H9 (cell line): ENCODE measurements at regions not wholly inside any gene's neighbourhood (a gene's known extent, or its start where the extent isn't known, plus 50 kb on each side); places are given as distances from the start of the nearest gene placed in this dataset.

ENCODE experiments used
- DNase-seq: peaks from one replicate; pipeline ENCODE4 v3.0.0-alpha.2; 2017
- H2AFZ ChIP-seq: one replicate; pipeline ENCODE4 v1.6.1; 2013; ENCODE audit warnings: mild to moderate bottlenecking, low read length, control low read depth, moderate library complexity
- H2AK5ac ChIP-seq: 2 replicates; pipeline ENCODE4 v1.6.1; 2013; ENCODE audit warnings: low read length, control low read depth, mixed read lengths; ENCODE audit not compliant: insufficient read length
- H2BK120ac ChIP-seq: one replicate; pipeline ENCODE4 v1.6.1; 2013; ENCODE audit warnings: low read depth, mild to moderate bottlenecking, low read length, control low read depth, inconsistent platforms; ENCODE audit not compliant: poor library complexity, severe bottlenecking
- H2BK12ac ChIP-seq: 2 replicates; pipeline ENCODE4 v1.6.1; 2013; ENCODE audit warnings: low read length, control low read depth, mixed read lengths, low read depth; ENCODE audit not compliant: insufficient read length
- H2BK15ac ChIP-seq: 2 replicates; pipeline ENCODE4 v1.6.1; 2013; ENCODE audit warnings: low read depth, low read length, control low read depth
- H2BK20ac ChIP-seq: one replicate; pipeline ENCODE4 v1.6.1; 2013; ENCODE audit warnings: low read depth, mild to moderate bottlenecking, low read length, control low read depth, inconsistent platforms; ENCODE audit not compliant: poor library complexity, severe bottlenecking
- H2BK5ac ChIP-seq: 2 replicates; pipeline ENCODE4 v1.6.1; 2013; ENCODE audit warnings: low read length, control low read depth, mixed read lengths; ENCODE audit not compliant: insufficient read length
- H3K14ac ChIP-seq: 2 replicates; pipeline ENCODE4 v1.6.1; 2013; ENCODE audit warnings: low read length, control low read depth; ENCODE audit not compliant: insufficient read depth
- H3K18ac ChIP-seq: 2 replicates; pipeline ENCODE4 v1.6.1; 2013; ENCODE audit warnings: low read depth, mild to moderate bottlenecking, mixed read lengths, low read length, control low read depth; ENCODE audit not compliant: insufficient read length
- H3K23ac ChIP-seq: 2 replicates; pipeline ENCODE4 v1.6.1; 2013; ENCODE audit warnings: low read length, control low read depth, mixed read lengths, low read depth; ENCODE audit not compliant: insufficient read length
- H3K23me2 ChIP-seq: 2 replicates; pipeline ENCODE4 v1.6.1; 2013; ENCODE audit warnings: low read depth, mild to moderate bottlenecking, mixed read lengths, low read length, control low read depth; ENCODE audit not compliant: insufficient read length, poor library complexity, severe bottlenecking
- H3K27ac ChIP-seq: 2 replicates; pipeline ENCODE4 v1.5.1; 2013; ENCODE audit warnings: low read length, control low read depth, mixed read lengths, low read depth; ENCODE audit not compliant: insufficient read length
- H3K27me3 ChIP-seq: 2 replicates; pipeline ENCODE4 v1.6.1; 2013; ENCODE audit warnings: low read length, control low read depth, inconsistent platforms; ENCODE audit not compliant: insufficient read depth
- H3K4ac ChIP-seq: 2 replicates; pipeline ENCODE4 v1.6.1; 2013; ENCODE audit warnings: low read depth, mild to moderate bottlenecking, control low read depth, inconsistent platforms, low read length, moderate library complexity
- H3K4me1 ChIP-seq: 2 replicates; pipeline ENCODE4 v1.6.1; 2013; ENCODE audit warnings: low read length, control low read depth, inconsistent platforms; ENCODE audit not compliant: insufficient read depth
- H3K4me2 ChIP-seq: 2 replicates; pipeline ENCODE4 v1.6.1; 2013; ENCODE audit warnings: low read length, control low read depth, mixed read lengths; ENCODE audit not compliant: insufficient read length, insufficient read depth
- H3K56ac ChIP-seq: 2 replicates; pipeline ENCODE4 v1.6.1; 2013; ENCODE audit warnings: low read depth, mild to moderate bottlenecking, mixed read lengths, low read length, control low read depth; ENCODE audit not compliant: insufficient read length
- H3K79me1 ChIP-seq: 2 replicates; pipeline ENCODE4 v1.6.1; 2013; ENCODE audit warnings: low read depth, mild to moderate bottlenecking, moderate library complexity, low read length, control low read depth, inconsistent platforms; ENCODE audit not compliant: insufficient read depth, poor library complexity, severe bottlenecking
- H3K79me2 ChIP-seq: 2 replicates; pipeline ENCODE4 v1.6.1; 2013; ENCODE audit warnings: low read length, control low read depth, inconsistent platforms; ENCODE audit not compliant: insufficient read depth
- H3K9ac ChIP-seq: 2 replicates; pipeline ENCODE4 v1.6.1; 2013; ENCODE audit warnings: low read length, control low read depth, mixed read lengths; ENCODE audit not compliant: insufficient read length; ENCODE audit errors: extremely low read depth
- H3K9me3 ChIP-seq: one replicate; pipeline ENCODE4 v1.6.1; 2013; ENCODE audit warnings: low read depth, low read length, inconsistent platforms; ENCODE audit not compliant: control insufficient read depth
- H3T11ph ChIP-seq: one replicate; pipeline ENCODE4 v1.6.1; 2013; ENCODE audit warnings: mild to moderate bottlenecking, low read length, control low read depth, inconsistent platforms
- H4K20me1 ChIP-seq: one replicate; pipeline ENCODE4 v1.6.1; 2013; ENCODE audit not compliant: control insufficient read depth, insufficient read length, insufficient read depth
- H4K5ac ChIP-seq: 2 replicates; pipeline ENCODE4 v1.6.1; 2013; ENCODE audit warnings: low read depth, mild to moderate bottlenecking, mixed read lengths, low read length, control low read depth; ENCODE audit not compliant: insufficient read length
- H4K8ac ChIP-seq: replicated peaks from 2 replicates; pipeline ENCODE4 v1.6.1; 2013; ENCODE audit warnings: low read length, control low read depth, mixed read lengths, low read depth; ENCODE audit not compliant: insufficient read length
- H4K91ac ChIP-seq: 2 replicates; pipeline ENCODE4 v1.6.1; 2013; ENCODE audit warnings: low read depth, mild to moderate bottlenecking, moderate library complexity, mixed read lengths, low read length, control low read depth; ENCODE audit not compliant: insufficient read length
- H3K27ac Mint-ChIP-seq, 3 experiments: 2 replicates in 2 of 3; 3 replicates in 1 of 3; pipeline ENCODE4 v1.8.0; 2020 to 2021; ENCODE audit warnings: mixed read lengths in 3 of 3, mild to moderate bottlenecking in 1 of 3, moderate library complexity in 1 of 3
- H3K27me3 Mint-ChIP-seq: 2 replicates; pipeline ENCODE4 v1.8.0; 2021; ENCODE audit warnings: low read depth, mild to moderate bottlenecking, moderate library complexity, mixed read lengths
- H3K36me3 Mint-ChIP-seq, 3 experiments: 2 replicates in 2 of 3; 3 replicates in 1 of 3; pipeline ENCODE4 v1.8.0; 2020 to 2021; ENCODE audit warnings: low read depth in 3 of 3, mixed read lengths in 3 of 3; ENCODE audit not compliant: insufficient read depth in 1 of 3
- H3K4me1 Mint-ChIP-seq, 2 experiments: 2 replicates each; pipeline ENCODE4 v1.8.0; 2020; ENCODE audit warnings: mixed read lengths in 2 of 2
- H3K4me3 Mint-ChIP-seq, 2 experiments: 2 replicates in 1 of 2; 3 replicates in 1 of 2; pipeline ENCODE4 v1.8.0; 2020 to 2021; ENCODE audit warnings: mild to moderate bottlenecking in 2 of 2, mixed read lengths in 2 of 2, moderate library complexity in 1 of 2
- H3K9me3 Mint-ChIP-seq, 2 experiments: 2 replicates in 1 of 2; 3 replicates in 1 of 2; pipeline ENCODE4 v1.8.0; 2020; ENCODE audit warnings: mild to moderate bottlenecking in 2 of 2, mixed read lengths in 2 of 2, moderate library complexity in 1 of 2
- WGBS: extraction: QIAGEN DNeasy Blood & Tissue Kit; methylation state at CpG from one replicate; pipeline ENCODE4 v1.1.7; 2013; ENCODE audit warnings: missing lambda C conversion rate, low lambda C conversion rate, mixed read lengths; ENCODE audit not compliant: insufficient read length; ENCODE audit errors: extremely low coverage; 5-methylcytosine and 5-hydroxymethylcytosine counted together
- TF ChIP-seq, protein P1 (sequence below): fragments of 200-600 bp; sonication (generic); conservative IDR thresholded peaks from 3 replicates; pipeline ENCODE4 v1.8.0; 2021; ENCODE audit warnings: antibody characterized with exemption, mild to moderate bottlenecking

DNA sequence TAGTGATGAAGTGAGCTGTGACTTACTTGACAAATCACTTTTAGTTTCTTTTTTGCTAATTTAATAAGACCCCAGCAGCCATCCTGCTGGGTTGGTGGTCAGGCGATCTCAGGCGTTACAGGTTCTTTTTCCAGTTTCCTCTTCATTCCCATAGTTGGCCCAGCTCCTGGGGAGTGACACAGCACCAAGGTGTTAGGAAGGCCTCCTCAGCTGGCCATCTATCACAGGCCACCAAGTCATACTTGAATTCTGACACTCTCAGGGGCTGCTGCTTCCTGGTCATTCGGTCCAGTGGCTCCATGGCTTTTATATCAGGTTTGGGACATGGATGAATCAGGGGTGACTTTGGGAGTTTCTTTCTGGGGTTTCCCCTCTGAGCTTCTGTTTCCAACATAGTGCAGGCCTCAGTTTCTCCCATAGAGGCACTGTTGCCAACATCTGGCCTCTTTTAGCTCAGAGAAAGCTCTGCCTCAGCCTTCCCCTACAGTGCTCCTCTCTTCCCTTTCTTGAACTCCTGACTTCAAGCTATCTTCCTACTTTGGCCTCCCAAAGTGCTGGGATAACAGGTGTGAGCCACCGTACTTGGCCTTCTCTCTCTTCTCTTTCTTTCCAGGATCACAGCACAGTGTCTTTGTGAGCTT is 211.8 kb downstream of the NR2F2 start:
- Histone ChIP-seq H3K79me2 (no peaks in the 10 kb centered on the region), H3K4me2 (no peak overlapping the region), H3K79me1 (no peaks in the 10 kb centered on the region), H3K27ac (no peak overlapping the region), H3K14ac (no peak overlapping the region), H4K8ac (no peak overlapping the region), H3K4ac (no peak overlapping the region), H4K5ac (no peak overlapping the region), H3K4me1 (no peaks in the 10 kb centered on the region; the same call in 1 of the 2 replicates), H2AK5ac (no peak overlapping the region), H4K91ac (no peak overlapping the region), H2BK5ac (no peak overlapping the region), H2AFZ (no peak overlapping the region), H2BK12ac (no peak overlapping the region), H3K27me3 (no peaks in the 10 kb centered on the region), H3K9me3 (no peaks in the 10 kb centered on the region), H2BK20ac (no peak overlapping the region), H3K56ac (no peak overlapping the region), H3K18ac (no peak overlapping the region), H3T11ph (no peak overlapping the region), H4K20me1 (no peaks in the 10 kb centered on the region), H3K23me2 (no peaks in the 10 kb centered on the region), H3K9ac (no peak overlapping the region), H2BK15ac (no peak overlapping the region), H2BK120ac (no peak overlapping the region), H3K23ac (no peak overlapping the region)
- Mint-ChIP-seq H3K4me3 (no peak overlapping the region; a peak in 1 of 5 replicates), H3K36me3 (no peaks in the 10 kb centered on the region), H3K27me3 (no peaks in the 10 kb centered on the region), H3K9me3 (no peaks in the 10 kb centered on the region), H3K4me1 (peaks cover 13 to 30% of the 10 kb centered on the region in 2 experiments), H3K27ac (no peak overlapping the region)
- no CpG with 5 or more reads among the region's 4 CpGs for WGBS
- TF ChIP-seq, protein P1, sequence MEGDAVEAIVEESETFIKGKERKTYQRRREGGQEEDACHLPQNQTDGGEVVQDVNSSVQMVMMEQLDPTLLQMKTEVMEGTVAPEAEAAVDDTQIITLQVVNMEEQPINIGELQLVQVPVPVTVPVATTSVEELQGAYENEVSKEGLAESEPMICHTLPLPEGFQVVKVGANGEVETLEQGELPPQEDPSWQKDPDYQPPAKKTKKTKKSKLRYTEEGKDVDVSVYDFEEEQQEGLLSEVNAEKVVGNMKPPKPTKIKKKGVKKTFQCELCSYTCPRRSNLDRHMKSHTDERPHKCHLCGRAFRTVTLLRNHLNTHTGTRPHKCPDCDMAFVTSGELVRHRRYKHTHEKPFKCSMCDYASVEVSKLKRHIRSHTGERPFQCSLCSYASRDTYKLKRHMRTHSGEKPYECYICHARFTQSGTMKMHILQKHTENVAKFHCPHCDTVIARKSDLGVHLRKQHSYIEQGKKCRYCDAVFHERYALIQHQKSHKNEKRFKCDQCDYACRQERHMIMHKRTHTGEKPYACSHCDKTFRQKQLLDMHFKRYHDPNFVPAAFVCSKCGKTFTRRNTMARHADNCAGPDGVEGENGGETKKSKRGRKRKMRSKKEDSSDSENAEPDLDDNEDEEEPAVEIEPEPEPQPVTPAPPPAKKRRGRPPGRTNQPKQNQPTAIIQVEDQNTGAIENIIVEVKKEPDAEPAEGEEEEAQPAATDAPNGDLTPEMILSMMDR, result 0 out of 3 replicates have a peak, but pooled peaks have one; percentile 18
- DNase-seq, result no peak
